ENCODE measurements at regions not wholly inside any gene's neighbourhood (a gene's known extent, or its start where the extent isn't known, plus 50 kb on each side); places are given as distances from the start of the nearest gene placed in this dataset.

DNA sequence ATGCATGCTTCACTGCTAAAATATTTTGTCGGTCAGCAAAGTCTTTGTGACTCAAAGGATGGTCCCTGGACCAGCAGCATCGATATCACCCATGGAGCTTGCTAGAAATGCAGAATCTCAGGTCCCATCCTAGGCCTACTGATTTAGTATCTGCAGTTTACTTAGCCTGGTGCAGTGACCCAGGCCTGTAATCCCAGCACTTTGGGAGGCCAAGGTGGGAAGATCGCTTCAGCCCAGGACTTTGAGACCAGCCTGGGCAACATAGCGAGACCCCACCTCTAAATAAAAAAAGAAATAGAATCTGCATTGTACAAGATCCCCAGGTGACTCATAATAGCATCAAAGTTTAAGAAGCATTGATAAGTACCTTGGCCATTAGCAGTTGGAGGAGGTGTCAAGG lies 248.7 kb downstream of the CD83 start:
- Histone ChIP-seq H3K9me2 (replicated peaks; ENCODE audit: insufficient read depth, low read length) (no peaks in the 10 kb centered on the region), H3K9me3 (ENCODE audit: insufficient read depth, low read length) (no peaks in the 10 kb centered on the region), H3K9ac (ENCODE audit: low read length) (no peak overlapping the region), H3K36me3 (ENCODE audit: low read length) (no peaks in the 10 kb centered on the region), H3F3A (ENCODE audit: insufficient read depth) (no peaks in the 10 kb centered on the region), H3K27ac (ENCODE audit: low read depth, low read length) (no peak overlapping the region), H3K4me3 (ENCODE audit: insufficient read depth, low read length, poor library complexity, severe bottlenecking) (no peak overlapping the region), H3K27me3 (ENCODE audit: low read length) (no peaks in the 10 kb centered on the region), H2AFZ (ENCODE audit: low read depth, low read length, severe bottlenecking) (no peak overlapping the region), H3K79me2 (ENCODE audit: insufficient read depth, low read length) (no peaks in the 10 kb centered on the region), H3K4me2 (ENCODE audit: low read depth, low read length, poor library complexity, severe bottlenecking) (no peak overlapping the region), H4K20me1 (ENCODE audit: low read depth, low read length) (no peaks in the 10 kb centered on the region)
- TF ChIP-seq EZH2phosphoT487 (conservative IDR thresholded peaks at IDR 0.05; ENCODE audit: low read length): no peak

DNA sequence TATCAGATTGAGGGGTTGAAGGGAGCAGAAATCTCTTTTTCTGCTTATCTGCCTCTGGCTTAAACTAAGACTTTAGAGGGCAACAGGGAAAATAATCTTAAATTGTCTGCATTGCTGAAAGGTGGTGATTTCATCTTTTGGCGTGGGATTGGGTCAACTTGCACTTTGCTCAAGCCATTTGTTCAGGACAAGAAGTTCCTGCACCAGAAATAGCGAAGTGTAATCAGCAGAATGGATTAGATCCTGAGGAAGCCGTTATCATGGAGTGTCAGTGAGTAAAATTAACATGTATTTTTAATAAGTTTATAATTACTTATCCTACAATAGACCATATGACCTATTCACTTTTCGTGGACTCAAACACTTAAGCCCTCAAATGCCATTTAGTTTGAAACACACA lies 249.3 kb downstream of the CD83 start:
- no peaks in the 10 kb centered on the region for H3K79me2 ChIP-seq (ENCODE audit: insufficient read depth, low read length)
- H3K4me3 ChIP-seq (ENCODE audit: insufficient read depth, low read length, poor library complexity, severe bottlenecking): no peak overlapping the region
- H2AFZ ChIP-seq (ENCODE audit: low read depth, low read length, severe bottlenecking): no peak overlapping the region
- H3K27ac ChIP-seq (ENCODE audit: low read depth, low read length): no peak overlapping the region
- H3F3A ChIP-seq (ENCODE audit: insufficient read depth): no peaks in the 10 kb centered on the region
- H3K36me3 ChIP-seq (ENCODE audit: low read length): no peaks in the 10 kb centered on the region
- no peaks in the 10 kb centered on the region for H3K27me3 ChIP-seq (ENCODE audit: low read length)
- no peak for TF ChIP-seq EZH2phosphoT487 (conservative IDR thresholded peaks at IDR 0.05; ENCODE audit: low read length)
- TF ChIP-seq CTCF (IDR thresholded peaks at IDR 0.05; ENCODE audit: insufficient read depth, low read length, poor library complexity, severe bottlenecking): no peak
- H4K20me1 ChIP-seq (ENCODE audit: low read depth, low read length): no peaks in the 10 kb centered on the region
- no peaks in the 10 kb centered on the region for H3K9me3 ChIP-seq (ENCODE audit: insufficient read depth, low read length)
- H3K9me2 ChIP-seq (replicated peaks; ENCODE audit: insufficient read depth, low read length): no peaks in the 10 kb centered on the region
- no peak overlapping the region for H3K9ac ChIP-seq (ENCODE audit: low read length)
- H3K4me2 ChIP-seq (ENCODE audit: low read depth, low read length, poor library complexity, severe bottlenecking): no peak overlapping the region

- no peak overlapping the region for H3K9ac ChIP-seq (ENCODE audit: low read length)
- H3K36me3 ChIP-seq (ENCODE audit: low read length): no peaks in the 10 kb centered on the region
- H3K27me3 ChIP-seq (ENCODE audit: low read length): no peaks in the 10 kb centered on the region
- no peaks in the 10 kb centered on the region for H4K20me1 ChIP-seq (ENCODE audit: low read depth, low read length)
- no peaks in the 10 kb centered on the region for H3F3A ChIP-seq (ENCODE audit: insufficient read depth)
- no peaks in the 10 kb centered on the region for H3K9me2 ChIP-seq (replicated peaks; ENCODE audit: insufficient read depth, low read length)
- TF ChIP-seq CTCF (IDR thresholded peaks at IDR 0.05; ENCODE audit: insufficient read depth, low read length, poor library complexity, severe bottlenecking) (no peak), EZH2phosphoT487 (conservative IDR thresholded peaks at IDR 0.05; ENCODE audit: low read length) (no peak)
- no peak overlapping the region for H3K4me2 ChIP-seq (ENCODE audit: low read depth, low read length, poor library complexity, severe bottlenecking)
- no peaks in the 10 kb centered on the region for H3K9me3 ChIP-seq (ENCODE audit: insufficient read depth, low read length)
- no peak overlapping the region for H3K4me3 ChIP-seq (ENCODE audit: insufficient read depth, low read length, poor library complexity, severe bottlenecking)
- H3K27ac ChIP-seq (ENCODE audit: low read depth, low read length): no peak overlapping the region
- H2AFZ ChIP-seq (ENCODE audit: low read depth, low read length, severe bottlenecking): no peak overlapping the region
- H3K79me2 ChIP-seq (ENCODE audit: insufficient read depth, low read length): no peaks in the 10 kb centered on the region
Observed at GRCh38 chr6:14367296-14367695, 249.7 kb downstream of the CD83 start.

- H3K27me3 ChIP-seq (ENCODE audit: low read length): no peaks in the 10 kb centered on the region
- H3K4me2 ChIP-seq (ENCODE audit: low read depth, low read length, poor library complexity, severe bottlenecking): no peak overlapping the region
- H3K36me3 ChIP-seq (ENCODE audit: low read length): no peaks in the 10 kb centered on the region
- no peaks in the 10 kb centered on the region for H3K9me3 ChIP-seq (ENCODE audit: insufficient read depth, low read length)
- TF ChIP-seq EZH2phosphoT487 (conservative IDR thresholded peaks at IDR 0.05; ENCODE audit: low read length) (no peak), CTCF (IDR thresholded peaks at IDR 0.05; ENCODE audit: insufficient read depth, low read length, poor library complexity, severe bottlenecking) (no peak)
- H3K4me3 ChIP-seq (ENCODE audit: insufficient read depth, low read length, poor library complexity, severe bottlenecking): no peak overlapping the region
- H2AFZ ChIP-seq (ENCODE audit: low read depth, low read length, severe bottlenecking): no peak overlapping the region
- no peaks in the 10 kb centered on the region for H3F3A ChIP-seq (ENCODE audit: insufficient read depth)
- no peak overlapping the region for H3K9ac ChIP-seq (ENCODE audit: low read length)
- no peaks in the 10 kb centered on the region for H4K20me1 ChIP-seq (ENCODE audit: low read depth, low read length)
- no peaks in the 10 kb centered on the region for H3K9me2 ChIP-seq (replicated peaks; ENCODE audit: insufficient read depth, low read length)
- no peak overlapping the region for H3K27ac ChIP-seq (ENCODE audit: low read depth, low read length)
- H3K79me2 ChIP-seq (ENCODE audit: insufficient read depth, low read length): no peaks in the 10 kb centered on the region
Observed at GRCh38 chr6:14369717-14370116, 252.1 kb downstream of the CD83 start.
